GM19351 (cell line): ENCODE measurements at regions not wholly inside any gene's neighbourhood (a gene's known extent, or its start where the extent isn't known, plus 50 kb on each side); places are given as distances from the start of the nearest gene placed in this dataset.
"Not testable (repeated sequence)": the region's sequence is repeated elsewhere in the genome, so short reads cannot be mapped to it uniquely, and the experiment has no call there.

Experiments used
- ATAC-seq: cut with Tn5 transposase; IDR thresholded peaks from one replicate; pipeline ENCODE4 v1.9.1; 2021; ENCODE audit warnings: mild to moderate bottlenecking, moderate library complexity; ENCODE audit not compliant: unreplicated experiment

DNA sequence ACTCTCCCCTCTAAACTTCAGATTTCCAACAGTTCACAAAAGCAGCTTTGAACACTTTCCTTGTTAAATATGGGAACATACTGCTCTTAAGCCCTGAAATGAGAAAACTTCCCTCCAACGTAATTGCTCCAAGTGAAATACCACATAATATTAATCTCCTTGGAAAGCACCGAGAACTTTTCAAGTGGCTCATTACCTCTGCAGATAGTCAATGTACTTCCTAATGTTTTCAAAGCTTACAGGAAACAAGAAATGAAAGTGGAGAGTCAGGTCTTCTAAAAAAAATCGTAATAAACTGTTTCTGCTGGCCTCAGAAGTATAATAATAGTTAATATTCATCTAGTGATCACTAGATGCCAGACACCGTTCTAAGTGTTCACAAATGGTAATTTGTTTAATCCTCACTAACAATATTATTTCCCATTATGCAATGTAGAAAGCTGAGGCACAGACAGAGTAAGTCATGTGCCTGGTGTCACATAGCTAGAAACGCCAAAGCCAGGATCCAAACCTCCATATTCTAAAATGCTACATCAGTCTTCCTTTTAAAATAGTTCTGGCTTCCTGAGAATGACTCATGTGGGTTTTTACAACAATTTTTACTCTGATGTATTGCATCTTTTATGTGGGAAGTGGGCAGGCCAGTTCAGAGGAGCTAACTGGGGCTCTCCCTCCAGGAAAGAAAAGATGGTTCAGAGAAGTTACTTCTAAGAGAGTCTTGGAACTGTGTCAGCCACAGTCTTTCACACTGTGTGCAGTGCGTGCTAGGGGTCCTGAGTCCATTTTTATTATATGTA, 177.2 kb downstream of the PLPPR4 start:
- peak; percentile 38 for ATAC-seq

DNA sequence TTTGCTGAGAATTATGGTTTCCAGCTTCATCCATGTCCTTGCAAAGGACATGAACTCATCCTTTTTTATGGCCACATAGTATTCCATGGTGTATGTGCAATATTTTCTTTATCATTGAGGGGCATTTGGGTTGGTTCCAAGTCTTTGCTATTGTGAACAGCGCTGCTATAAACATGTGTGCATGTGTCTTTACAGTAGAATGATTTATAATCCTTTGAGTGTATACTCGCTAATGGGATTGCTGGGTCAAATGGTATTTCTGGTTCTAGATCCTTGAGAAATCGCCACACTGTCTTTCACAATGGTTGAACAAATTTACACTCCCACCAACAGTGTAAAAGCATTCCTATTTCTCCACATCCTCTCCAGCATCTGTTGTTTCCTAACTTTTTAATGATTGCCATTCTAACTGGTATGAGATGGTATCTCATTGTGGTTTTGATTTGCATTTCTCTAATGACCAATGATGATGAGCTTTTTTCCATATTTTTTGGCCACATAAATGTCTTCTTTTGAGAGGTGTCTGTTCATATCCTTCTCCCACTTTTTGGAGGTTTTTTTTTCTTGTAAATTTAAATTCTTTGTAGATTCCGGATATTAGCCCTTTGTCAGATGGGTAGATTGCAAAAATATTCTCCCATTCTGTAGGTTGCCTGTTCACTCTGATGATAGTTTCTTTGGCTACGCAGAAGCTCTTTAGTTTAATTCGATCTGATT, 180.1 kb downstream of the PLPPR4 start:
- ATAC-seq = not testable (repeated sequence)

- ATAC-seq = no peak
Observed at GRCh38 chr1:99445071-99445470, 180.8 kb downstream of the PLPPR4 start.

- no peak for ATAC-seq
Observed at GRCh38 chr1:99445486-99445885, 181.2 kb downstream of the PLPPR4 start.

DNA sequence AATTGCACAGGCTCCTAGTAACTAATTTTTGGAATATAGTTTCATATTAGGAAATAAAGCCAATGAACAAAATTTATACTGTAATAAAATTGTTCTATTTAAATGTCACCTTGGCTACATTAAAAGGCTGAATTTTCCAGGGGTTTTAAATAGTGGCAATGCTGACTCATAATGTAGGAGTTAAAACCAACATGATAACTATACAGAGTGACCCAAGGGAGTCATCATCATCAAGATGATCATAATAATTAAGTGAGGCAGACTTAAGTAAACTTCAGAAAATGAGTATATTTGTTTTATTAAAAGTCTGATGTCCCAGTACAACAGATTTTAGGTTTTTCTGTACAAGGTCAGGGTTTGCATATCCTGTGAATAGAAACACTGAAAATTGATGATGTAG, 183.4 kb downstream of the PLPPR4 start:
- no peak for ATAC-seq

- ATAC-seq = no peak
Observed at GRCh38 chr1:99455760-99456159, 190.2 kb upstream of the PALMD start.

GRCh38 chr1:99456536-99456935, 189.4 kb upstream of the PALMD start:
- no peak for ATAC-seq

DNA sequence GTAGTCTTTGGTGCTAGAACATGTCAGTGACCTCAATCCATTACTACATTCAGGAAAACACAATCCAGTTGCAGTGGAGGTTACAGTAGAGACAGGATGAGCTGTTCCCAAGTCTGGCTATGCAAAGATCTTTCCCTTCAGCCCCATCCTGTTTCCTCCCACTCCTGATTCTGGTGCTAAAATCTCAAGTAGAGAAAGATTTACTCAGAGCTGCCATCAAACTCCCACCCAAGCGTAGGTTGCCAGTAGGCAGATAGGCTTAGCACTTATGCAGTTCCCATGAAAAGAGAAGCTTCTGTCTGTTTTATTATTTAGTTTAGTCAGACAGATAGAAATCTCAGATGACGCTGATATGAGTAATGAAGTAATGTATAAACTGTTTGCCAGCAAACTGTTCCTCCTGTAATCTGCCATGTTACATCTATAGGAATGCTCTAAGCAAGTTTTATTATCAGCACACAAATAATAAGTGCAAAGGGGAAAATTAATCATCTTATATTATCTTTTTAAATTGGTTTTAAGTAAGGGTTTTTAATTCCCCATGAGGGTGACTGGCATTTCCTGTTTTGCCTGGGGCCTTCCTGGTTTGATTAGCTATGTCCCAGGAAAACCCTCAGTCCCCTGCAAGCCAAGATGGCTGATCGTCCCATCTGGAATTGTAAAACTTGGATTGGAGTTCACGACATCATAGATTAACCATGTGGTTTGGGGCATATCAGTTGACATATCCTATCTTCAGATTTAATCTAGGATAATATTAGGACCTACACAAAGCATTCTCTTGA, 188.3 kb upstream of the PALMD start:
- ATAC-seq = no peak

DNA sequence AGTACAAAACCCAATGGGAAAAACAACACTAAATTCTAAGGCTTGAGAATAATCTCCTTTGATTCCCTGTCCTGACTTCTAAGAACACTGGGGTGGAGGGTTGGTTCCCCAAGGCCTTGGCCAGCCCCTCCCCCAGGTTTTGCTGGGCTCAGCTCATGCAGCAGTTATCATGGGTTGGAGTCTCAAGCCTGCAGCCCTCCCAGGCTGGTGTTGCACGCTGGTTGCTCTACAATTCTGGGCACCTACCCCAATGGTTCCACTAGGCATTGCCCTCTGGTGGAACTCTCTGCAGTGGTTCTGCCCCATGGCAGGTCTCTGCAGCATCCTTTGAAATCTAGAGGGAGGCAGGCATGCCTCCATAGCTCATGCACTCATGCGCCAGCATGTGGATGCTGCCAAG, 184.4 kb upstream of the PALMD start:
- ATAC-seq = no peak

GRCh38 chr1:99464738-99465137, 181.2 kb upstream of the PALMD start:
- no peak for ATAC-seq

GRCh38 chr1:99465176-99465900, 180.6 kb upstream of the PALMD start:
- ATAC-seq = no peak

GRCh38 chr1:99467645-99468044, 178.3 kb upstream of the PALMD start:
- ATAC-seq = no peak

GRCh38 chr1:99469550-99469971, 176.4 kb upstream of the PALMD start:
- ATAC-seq = no peak

DNA sequence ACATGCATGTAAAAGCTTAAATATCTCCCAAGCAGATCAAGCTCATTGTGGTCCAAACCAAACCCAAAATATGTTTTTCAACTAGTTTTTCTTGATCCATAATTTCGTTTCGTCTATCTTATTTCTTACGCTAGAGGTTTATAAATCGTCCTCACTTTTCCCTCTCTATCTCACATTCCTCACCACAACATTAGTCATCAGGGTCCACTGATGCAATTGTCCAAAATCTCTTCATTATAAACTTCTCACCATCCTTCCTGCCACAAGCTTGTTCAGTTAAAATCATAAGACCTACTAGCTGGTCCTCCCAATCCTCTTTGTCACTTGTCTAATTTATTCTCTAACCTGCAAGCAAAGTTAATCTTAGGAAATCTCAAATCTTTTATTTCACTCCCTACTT, 173.0 kb upstream of the PALMD start:
- ATAC-seq = no peak

DNA sequence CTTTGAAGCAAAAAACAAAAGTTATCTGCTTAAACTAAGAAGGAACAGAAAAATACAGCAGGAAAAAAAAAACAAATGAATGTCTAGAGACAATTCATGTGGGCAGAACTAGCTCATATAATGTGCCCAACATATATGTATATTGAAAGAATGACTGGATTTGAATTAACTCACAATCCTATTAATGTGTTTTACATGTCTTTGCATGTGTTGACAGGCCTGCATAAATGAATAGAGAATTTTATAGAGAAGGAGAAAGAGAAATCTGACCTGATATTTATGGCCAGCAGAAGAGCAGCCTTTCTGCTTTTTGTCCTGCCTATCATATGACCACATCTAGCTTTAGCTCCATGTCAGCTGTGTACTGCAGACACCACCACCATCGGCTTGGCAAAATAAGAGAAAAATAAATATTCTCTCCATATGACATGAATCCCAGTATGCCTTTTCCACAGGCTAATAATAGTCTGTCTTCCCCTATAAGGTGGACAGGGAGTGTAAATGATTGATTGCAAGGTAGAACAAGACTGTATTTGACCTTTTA, 171.5 kb upstream of the PALMD start:
- ATAC-seq = no peak

DNA sequence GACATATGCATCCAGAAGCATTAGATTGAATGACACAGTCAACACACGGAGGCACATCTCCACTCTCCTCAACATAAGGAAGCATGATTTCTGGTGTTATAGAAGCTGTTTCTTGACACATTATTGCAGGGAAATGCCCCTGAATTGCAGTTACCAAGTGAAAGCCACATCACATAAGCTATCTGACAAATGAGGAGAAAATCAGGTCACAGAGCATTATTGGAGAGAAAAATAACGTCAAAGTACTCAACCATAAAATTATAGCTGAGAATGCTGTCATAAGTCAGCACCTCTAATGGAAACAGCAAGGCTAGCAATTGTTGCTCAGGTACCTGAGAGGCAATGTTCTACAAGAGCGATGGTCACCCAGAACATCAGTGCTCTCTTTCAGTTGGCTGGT, 169.9 kb upstream of the PALMD start:
- no peak for ATAC-seq

DNA sequence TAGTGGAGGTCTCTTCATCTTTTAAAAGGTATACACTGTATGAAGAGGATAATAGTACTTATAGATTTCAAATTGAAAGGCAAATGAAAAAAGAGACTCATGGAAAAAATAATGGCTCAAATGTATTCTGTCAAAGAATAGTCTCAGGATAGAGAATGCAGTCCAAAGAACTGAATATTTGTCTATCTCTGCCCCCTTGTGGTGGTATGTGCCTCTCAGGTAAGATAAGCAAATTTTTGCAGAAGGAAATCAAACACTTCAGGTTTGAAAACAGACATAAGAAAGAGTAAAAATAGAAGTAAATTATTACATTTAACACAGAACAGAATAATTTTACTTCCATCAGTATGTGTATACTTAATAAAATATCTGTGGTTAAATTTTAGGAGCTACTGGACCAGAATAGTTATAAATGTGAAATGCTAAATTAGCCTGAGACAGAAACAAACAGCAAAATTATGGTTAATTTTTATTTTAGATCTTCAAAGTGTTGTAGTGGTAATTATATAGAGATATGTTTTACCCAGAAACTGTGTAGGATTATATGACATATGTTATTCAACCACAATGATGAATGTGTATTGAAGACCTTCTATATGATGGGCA, 164.4 kb upstream of the PALMD start:
- peak; percentile 83 for ATAC-seq

DNA sequence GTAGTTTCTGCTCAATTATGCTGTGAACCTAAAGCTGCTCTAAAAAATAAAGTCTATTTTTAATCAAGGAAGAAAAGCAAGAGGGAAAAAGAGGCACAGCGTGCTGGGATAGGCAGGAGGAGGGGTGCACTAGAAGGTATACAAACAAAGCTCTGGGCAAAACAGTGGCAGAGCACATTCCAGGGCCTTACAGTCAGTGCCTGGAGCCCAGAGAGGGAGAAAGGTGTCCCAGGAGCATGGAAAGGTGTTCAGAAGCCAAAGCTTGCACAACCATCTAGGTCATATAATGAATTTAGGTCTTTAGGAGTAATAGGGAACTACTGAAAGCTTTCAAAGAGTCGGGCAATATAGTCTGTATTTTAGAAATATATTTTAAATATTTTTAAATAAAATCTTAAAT, 163.6 kb upstream of the PALMD start:
- no peak for ATAC-seq

- ATAC-seq = no peak
Observed at GRCh38 chr1:99482750-99483149, 163.2 kb upstream of the PALMD start.

- ATAC-seq = no peak
Observed at GRCh38 chr1:99490031-99490430, 155.9 kb upstream of the PALMD start.
